ENCODE measurements at regions not wholly inside any gene's neighbourhood (a gene's known extent, or its start where the extent isn't known, plus 50 kb on each side); places are given as distances from the start of the nearest gene placed in this dataset.
A peak's percentile ranks its signal among the peaks of the same experiment; 100 is the strongest.
"Not testable (repeated sequence)": the region's sequence is repeated elsewhere in the genome, so short reads cannot be mapped to it uniquely, and the experiment has no call there.

GRCh38 chr2:78162202-78162601 lies 640.0 kb upstream of the LRRTM4 start:
- no peak for DNase-seq

DNA sequence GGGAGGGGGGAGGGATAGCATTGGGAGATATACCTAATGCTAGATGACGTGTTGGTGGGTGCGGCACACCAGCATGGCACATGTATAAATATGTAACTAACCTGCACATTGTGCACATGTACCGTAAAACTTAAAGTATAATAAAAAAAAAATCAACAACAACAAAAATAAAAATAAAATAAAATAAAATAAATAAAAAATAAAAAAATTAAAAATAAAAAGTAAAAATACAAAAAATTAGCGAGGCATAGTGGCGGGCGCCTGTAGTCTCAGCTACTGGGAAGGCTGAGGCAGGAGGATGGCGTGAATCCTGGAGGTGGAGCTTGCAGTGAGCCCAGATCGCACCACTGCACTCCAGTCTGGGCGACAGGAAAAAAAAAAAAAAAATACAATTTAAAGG lies 650.0 kb upstream of the LRRTM4 start:
- DNase-seq, result not testable (repeated sequence)

DNA sequence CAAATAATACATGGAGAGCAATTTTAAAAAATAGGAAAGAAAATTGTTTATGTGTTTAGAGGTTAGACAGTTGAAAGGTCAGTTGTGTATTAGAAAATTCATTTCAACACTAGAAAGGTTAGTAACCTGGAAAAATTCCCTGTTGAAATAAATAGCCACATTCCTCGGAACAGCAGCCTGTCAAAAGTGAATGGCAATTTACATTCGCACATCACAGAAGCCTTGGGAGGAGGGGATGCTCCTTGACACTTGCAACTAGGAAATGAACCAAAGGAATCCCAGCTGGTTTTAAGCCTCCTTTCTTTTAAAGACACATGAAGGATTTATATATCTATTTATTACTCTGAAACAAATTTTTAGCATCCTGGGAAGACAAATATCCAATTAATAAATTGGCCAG lies 653.5 kb upstream of the LRRTM4 start:
- no peak for DNase-seq

DNA sequence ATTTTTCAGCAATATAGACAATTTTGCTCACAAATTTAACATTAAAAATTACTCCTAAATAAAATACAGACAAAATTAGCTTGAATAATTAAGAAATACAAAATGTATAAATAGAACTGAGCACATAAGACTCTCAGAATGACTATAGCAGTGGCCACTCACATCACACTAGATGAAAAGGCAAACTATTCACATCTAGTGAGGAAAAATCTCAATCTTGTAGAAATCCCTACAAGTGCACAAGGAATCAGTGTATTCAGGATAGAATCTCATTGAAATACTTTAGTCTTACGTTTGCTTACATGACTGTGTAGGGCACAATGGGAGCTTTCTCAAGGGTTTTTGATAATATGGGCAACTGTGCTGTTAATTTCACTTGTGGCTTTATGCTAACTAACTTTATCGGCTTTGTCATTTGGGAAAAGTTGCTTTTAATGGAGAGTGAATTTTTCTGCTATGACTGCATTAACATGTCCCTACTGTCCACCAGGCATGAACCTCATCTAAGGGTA lies 678.9 kb upstream of the LRRTM4 start:
- no peak for DNase-seq

DNA sequence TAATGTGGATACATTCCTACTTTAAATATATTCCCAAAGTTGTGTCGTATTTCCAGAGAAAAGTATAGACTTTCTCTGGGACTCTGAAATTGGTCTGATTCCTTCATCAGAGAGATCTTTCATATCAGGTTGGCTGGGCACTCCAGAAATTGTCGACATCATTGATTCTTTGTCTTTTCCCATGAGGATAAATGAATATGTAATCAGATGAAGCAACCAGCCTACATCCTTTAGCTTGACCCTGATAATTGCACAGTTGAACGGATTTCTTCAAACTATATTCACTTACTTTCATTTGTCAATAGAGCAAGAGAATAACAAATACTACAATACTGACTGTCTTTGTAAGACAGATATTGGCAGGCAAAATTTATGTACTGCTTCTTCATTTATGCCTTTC lies 680.2 kb upstream of the LRRTM4 start:
- DNase-seq, result no peak

- no peak for DNase-seq
Observed at GRCh38 chr2:78202986-78203670, 681.0 kb upstream of the LRRTM4 start.

GRCh38 chr2:78218066-78218465 lies 695.9 kb upstream of the LRRTM4 start:
- no peak for DNase-seq

DNA sequence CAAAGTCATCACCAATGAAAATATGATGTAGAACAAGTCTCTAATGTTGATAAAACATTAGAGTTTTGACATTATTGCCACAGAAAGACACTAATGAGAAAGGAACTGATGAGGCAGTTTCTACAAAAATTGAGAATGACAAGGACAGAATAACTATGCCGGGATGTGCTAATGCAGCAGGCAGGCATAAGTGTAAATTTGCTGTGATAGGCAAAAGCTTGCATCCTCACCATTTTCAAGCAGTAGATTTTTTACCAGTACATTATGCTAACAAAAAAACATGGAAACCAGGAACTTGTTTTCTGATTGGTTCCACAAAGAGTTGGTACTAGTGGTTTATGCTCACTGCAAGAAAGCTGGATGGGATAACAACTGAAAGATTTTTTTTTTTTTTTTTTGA lies 715.5 kb upstream of the LRRTM4 start:
- DNase-seq, result no peak

GRCh38 chr2:78245394-78246135 lies 723.4 kb upstream of the LRRTM4 start:
- peak; percentile 69 for DNase-seq

DNA sequence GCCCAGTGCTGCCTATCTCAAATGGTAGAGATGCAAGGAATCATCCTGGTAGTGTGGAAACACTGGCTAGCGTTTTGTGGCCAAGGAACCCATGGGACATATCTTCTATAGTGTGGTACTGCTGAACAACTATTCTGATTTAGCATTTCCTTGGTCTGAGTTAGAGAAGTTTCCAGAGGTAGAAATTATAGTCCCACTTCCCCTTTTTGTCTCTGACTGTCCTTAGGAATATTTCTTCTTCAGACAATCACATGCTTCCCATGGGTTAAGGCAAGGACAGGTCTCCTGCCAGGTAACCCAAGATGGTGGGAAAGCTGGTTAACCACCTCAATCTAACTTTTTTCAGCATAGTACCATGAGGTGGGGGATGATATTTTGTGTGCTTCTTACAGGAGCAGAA lies 729.5 kb upstream of the LRRTM4 start:
- DNase-seq, result no peak

GRCh38 chr2:78260861-78261260 lies 738.7 kb upstream of the LRRTM4 start:
- DNase-seq, result peak; percentile 55

- peak; percentile 31 for DNase-seq
Observed at GRCh38 chr2:78261454-78261853, 739.3 kb upstream of the LRRTM4 start.

GRCh38 chr2:78262089-78262488 lies 739.9 kb upstream of the LRRTM4 start:
- peak; percentile 68 for DNase-seq

DNA sequence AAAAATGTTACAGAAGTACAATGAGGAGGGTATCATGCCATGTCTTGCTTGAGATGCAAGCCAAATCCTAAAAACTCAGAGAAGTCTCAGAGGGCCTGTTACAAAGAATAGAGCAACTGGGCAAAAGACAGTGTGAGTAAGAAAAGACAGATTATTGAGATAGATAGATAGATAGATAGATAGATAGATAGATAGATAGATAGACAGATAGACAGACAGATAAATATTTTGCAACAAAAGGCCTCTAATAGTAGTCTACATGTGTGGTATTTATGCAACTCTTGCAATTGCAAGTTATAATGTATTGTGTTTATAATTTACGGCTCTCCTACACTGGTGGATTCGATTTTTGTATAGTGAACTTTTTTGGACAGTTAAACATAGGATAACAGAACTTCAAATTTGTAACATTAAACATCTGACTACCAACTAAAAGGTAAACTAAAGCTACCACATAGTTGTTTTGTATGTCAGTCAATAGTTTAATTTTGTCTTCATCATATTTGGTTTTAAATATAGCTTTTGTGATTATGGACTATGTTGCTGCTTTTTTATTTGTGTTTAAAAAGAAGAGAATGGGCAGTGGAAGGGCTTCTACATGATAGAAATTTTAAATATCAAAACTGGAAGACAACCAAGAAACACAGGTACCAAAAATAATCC lies 740.7 kb upstream of the LRRTM4 start:
- no peak for DNase-seq

- DNase-seq, result no peak
Observed at GRCh38 chr2:78263571-78263970, 741.4 kb upstream of the LRRTM4 start.

GRCh38 chr2:78264130-78264529 lies 742.0 kb upstream of the LRRTM4 start:
- no peak for DNase-seq

DNA sequence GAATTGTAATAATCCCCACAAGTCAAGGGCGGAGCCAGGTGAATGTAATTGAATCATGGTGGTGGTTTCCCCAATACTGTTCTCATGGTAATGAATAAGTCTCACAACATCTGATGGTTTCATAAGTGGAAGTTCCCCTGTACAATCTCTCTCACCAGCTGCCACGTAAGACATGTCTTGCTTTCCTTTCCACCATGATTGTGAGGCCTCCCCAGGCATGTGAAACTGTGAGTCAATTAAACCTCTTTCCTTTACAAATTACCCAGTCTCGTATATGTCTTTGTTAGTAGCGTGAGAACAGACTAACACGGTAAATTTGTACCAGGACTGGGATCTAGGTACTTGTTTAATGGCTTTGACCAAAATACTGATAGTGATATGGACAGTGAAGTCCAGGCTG lies 744.3 kb upstream of the REG3G start:
- peak; percentile 12 for DNase-seq

DNA sequence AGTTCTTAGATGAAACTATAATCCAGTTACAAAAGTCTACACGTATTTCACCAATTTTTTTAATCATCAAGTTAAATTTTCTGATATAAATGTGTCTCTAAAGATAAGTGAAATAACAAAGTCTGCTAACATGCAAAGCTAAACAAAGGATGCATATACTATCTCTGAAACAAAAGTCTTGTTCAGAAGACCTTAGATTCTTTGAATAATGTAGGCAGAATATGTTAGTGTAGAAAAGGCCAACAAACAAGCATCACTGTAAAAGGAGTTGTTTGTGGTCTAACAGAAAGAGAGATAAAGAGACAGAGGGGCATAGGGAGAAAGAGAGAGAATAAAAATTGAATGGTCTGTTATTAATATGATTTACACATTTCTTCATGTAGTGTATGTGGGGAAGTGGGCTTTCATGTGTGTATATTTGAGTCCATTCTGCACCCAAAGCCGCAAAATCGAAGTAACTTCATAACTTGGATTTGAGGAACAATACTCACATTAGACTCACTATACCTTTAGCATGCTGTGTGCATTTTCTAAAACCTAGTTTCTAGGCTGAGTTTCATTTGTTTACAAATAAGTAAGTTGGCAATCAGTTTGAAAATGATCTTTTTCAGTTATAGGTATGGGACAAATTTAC lies 734.8 kb upstream of the REG3G start:
- DNase-seq, result no peak

DNA sequence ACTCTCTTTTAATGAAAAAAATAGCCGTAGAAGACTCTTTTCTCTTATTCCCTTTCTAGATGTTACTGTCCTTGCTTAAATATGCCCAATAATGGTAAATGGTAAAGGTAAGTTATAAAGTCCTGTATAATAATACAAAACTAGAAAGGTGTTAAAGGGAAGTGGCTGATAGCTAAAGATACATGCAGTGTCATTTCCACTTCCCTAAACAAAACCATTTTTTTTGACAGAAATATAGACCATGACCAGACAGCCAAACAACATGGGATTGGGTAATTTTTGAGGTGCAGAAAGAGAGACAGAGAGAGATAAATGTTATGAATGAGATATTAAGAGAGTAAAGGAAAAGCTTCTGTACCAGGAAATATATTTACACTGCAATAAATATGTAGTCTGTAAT lies 731.7 kb upstream of the REG3G start:
- no peak for DNase-seq

GRCh38 chr2:78301166-78301789 lies 724.2 kb upstream of the REG3G start:
- peak; percentile 72 for DNase-seq

DNA sequence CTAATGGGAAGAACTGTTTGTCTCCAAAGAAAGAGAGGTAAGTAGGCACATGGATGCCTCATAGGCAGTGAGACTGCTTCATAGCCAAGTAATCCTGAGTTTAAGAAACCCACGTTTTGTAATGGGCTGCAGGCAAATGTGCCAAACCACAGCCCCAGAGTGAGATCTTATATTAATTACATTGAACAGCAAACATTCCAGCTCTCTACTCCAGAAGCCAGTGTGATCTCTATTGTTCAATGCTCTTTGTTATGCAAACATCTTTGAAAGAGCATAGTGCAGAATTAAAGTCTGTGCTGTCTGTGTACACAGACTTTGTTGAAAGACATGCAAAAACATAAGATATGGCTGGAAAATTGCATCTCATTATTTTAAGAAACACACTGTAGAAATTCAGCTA lies 720.8 kb upstream of the REG3G start:
- DNase-seq, result no peak

GRCh38 chr2:78309460-78309859 lies 716.0 kb upstream of the REG3G start:
- DNase-seq, result no peak

DNA sequence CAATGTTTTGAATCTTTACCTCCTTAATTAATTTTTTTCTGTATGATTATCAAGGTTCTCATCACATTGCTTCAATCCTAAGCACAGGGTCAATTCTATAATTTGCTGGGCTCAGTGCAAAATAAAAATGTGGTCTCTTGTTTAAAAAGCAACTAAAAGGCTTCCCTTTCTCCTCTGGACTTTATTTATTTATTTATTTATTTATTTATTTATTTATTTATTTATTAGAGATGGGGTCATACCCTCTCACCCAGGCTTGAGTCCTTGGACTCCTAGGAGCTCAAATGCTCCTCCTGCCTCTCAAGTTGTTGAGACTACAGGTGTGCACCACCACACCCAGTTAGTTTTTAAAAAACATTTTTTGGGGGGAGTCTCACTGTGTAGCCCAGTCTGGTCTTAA lies 710.1 kb upstream of the REG3G start:
- no peak for DNase-seq
